GM12878 (cell line): ENCODE measurements at regions not wholly inside any gene's neighbourhood (a gene's known extent, or its start where the extent isn't known, plus 50 kb on each side); places are given as distances from the start of the nearest gene placed in this dataset.

Source experiments
- ATAC-seq: fragments of 200-7000 bp; cut with Tn5 transposase; 3 replicates; pipeline ENCODE4 v1.9.1; 2020; ENCODE audit warnings: mild to moderate bottlenecking, moderate library complexity
- BruUV-seq: library from RNA; stranded (reverse); fragments of 400-500 nt; replicated peaks from 2 replicates; lab custom pipeline; 2021; lab: Mats Ljungman, UMichigan
- CTCF ChIA-PET: fragments of 300-600 bp; sonication (Branson Sonifier 250); formaldehyde crosslinking; extraction: SDS; loops from one replicate; lab custom pipeline; 2021; ENCODE audit warnings: inconsistent platforms; lab: Yijun Ruan, JAX
- POLR2A ChIA-PET: fragments of 350-600 bp; formaldehyde crosslinking; extraction: SDS; loops from one replicate; lab custom pipeline; 2021; ENCODE audit warnings: inconsistent platforms; lab: Charles Lee
- RAD21 ChIA-PET: fragments of 300-600 bp; sonication (Branson Sonifier 250); formaldehyde crosslinking; loops from one replicate; lab custom pipeline; 2023; ENCODE audit warnings: antibody characterized with exemption; ENCODE audit not compliant: unreplicated experiment; lab: Charles Lee
- SMC1A ChIA-PET: fragments of 300-600 bp; sonication (Branson Sonifier 250); formaldehyde crosslinking; loops from one replicate; lab custom pipeline; 2023; ENCODE audit not compliant: unreplicated experiment, uncharacterized antibody; lab: Charles Lee
- DNase-seq: peaks from one replicate; pipeline ENCODE4 v3.0.0-alpha.2; 2011; ENCODE audit warnings: low read depth, low spot score
- FAIRE-seq: peaks from 3 replicates; lab custom pipeline; 2011; peaks lifted over from hg19 to GRCh38; lab: Jason Lieb, UNC
- H2AFZ ChIP-seq: 2 replicates; pipeline ENCODE4 v1.6.0; 2011; ENCODE audit warnings: low read depth, low read length, control low read depth; ENCODE audit not compliant: control insufficient read depth
- H3K27ac ChIP-seq: 2 replicates; pipeline ENCODE4 v1.5.1; 2011; ENCODE audit warnings: control low read depth; ENCODE audit not compliant: control insufficient read depth, insufficient read depth
- H3K27me3 ChIP-seq, 2 experiments: replicated peaks in 1 of 2; 2 replicates each; pipeline versions ENCODE4 v1.6.0 to v1.6.1; 2011; ENCODE audit warnings: low read length in 1 of 2; ENCODE audit not compliant: control insufficient read depth in 2 of 2, insufficient read depth in 2 of 2
- H3K36me3 ChIP-seq, 2 experiments: 2 replicates each; pipeline ENCODE4 v1.5.1; 2011; ENCODE audit warnings: low read length in 1 of 2; ENCODE audit not compliant: control insufficient read depth in 2 of 2, insufficient read depth in 2 of 2
- H3K4me1 ChIP-seq: 2 replicates; pipeline ENCODE4 v1.6.1; 2011; ENCODE audit warnings: mild to moderate bottlenecking, low read length, moderate library complexity, mixed read lengths; ENCODE audit not compliant: control insufficient read depth, insufficient read depth
- H3K4me2 ChIP-seq: 2 replicates; pipeline ENCODE4 v1.6.0; 2011; ENCODE audit warnings: control low read depth; ENCODE audit not compliant: control insufficient read depth, insufficient read depth
- H3K4me3 ChIP-seq: fragments of 200-600 bp; sonication (generic); 2 replicates; pipeline ENCODE4 v1.5.1; 2016
- H3K79me2 ChIP-seq: 2 replicates; pipeline ENCODE4 v1.6.0; 2011; ENCODE audit warnings: low read length; ENCODE audit not compliant: control insufficient read depth, insufficient read depth
- H3K9ac ChIP-seq: 2 replicates; pipeline ENCODE4 v1.8.0; 2011; ENCODE audit warnings: low read length, control low read depth, mixed read lengths; ENCODE audit not compliant: control insufficient read depth, insufficient read depth
- H3K9me3 ChIP-seq: replicated peaks from 3 replicates; pipeline ENCODE4 v1.5.1; 2011; ENCODE audit warnings: mild to moderate bottlenecking, low read length; ENCODE audit not compliant: control insufficient read depth, insufficient read depth
- H4K20me1 ChIP-seq: 2 replicates; pipeline ENCODE4 v1.6.0; 2011; ENCODE audit not compliant: control insufficient read depth, insufficient read depth
- BRCA1 ChIP-seq: IDR thresholded peaks from 2 replicates; pipeline ENCODE4 v1.6.1; 2011; ENCODE audit warnings: low read depth, low read length, improper control_type of control experiment
- EP300 ChIP-seq, 2 experiments: fragments of 150-350 bp in 1 of 2; IDR thresholded peaks; 2 replicates each; pipeline ENCODE4 v1.6.1; 2011 to 2012; ENCODE audit warnings: low read depth in 2 of 2, low read length in 2 of 2, borderline replicate concordance in 1 of 2, improper control_type of control experiment in 1 of 2, inconsistent platforms in 1 of 2; ENCODE audit not compliant: control insufficient read depth in 1 of 2
- ESRRA ChIP-seq: IDR thresholded peaks from 2 replicates; pipeline ENCODE4 v1.6.1; 2012; ENCODE audit warnings: mild to moderate bottlenecking, low read length, improper control_type of control experiment
- GABPA ChIP-seq: IDR thresholded peaks from 2 replicates; pipeline ENCODE4 v1.6.1; 2014; ENCODE audit warnings: antibody characterized with exemption, low read depth, mild to moderate bottlenecking, inconsistent platforms
- HCFC1 ChIP-seq: fragments of 150-350 bp; IDR thresholded peaks from 2 replicates; pipeline ENCODE4 v1.6.1; 2014; ENCODE audit warnings: low read length
- HDAC2 ChIP-seq: fragments of 200-600 bp; sonication (generic); IDR thresholded peaks from 2 replicates; pipeline ENCODE4 v1.6.1; 2017
- HDGF ChIP-seq: fragments of 450-650 bp; IDR thresholded peaks from 2 replicates; pipeline ENCODE4 v1.6.1; 2016; ENCODE audit warnings: antibody characterized with exemption
- JUNB ChIP-seq: IDR thresholded peaks from 2 replicates; pipeline ENCODE4 v1.6.1; 2016; ENCODE audit warnings: antibody characterized with exemption, mild to moderate bottlenecking
- MEF2A ChIP-seq: IDR thresholded peaks from 2 replicates; pipeline ENCODE4 v1.6.1; 2011; ENCODE audit warnings: low read depth, mild to moderate bottlenecking, low read length, moderate library complexity; ENCODE audit not compliant: insufficient read depth
- NFXL1 ChIP-seq: fragments of 450-650 bp; IDR thresholded peaks from 2 replicates; pipeline ENCODE4 v1.6.1; 2017; ENCODE audit warnings: antibody characterized with exemption, mild to moderate bottlenecking, borderline replicate concordance
- PKNOX1 ChIP-seq: fragments of 450-650 bp; IDR thresholded peaks from 2 replicates; pipeline ENCODE4 v1.6.1; 2016; ENCODE audit warnings: mild to moderate bottlenecking
- POLR2AphosphoS5 ChIP-seq: IDR thresholded peaks from 2 replicates; pipeline ENCODE4 v1.6.1; 2011; ENCODE audit warnings: mild to moderate bottlenecking, low read length, inconsistent platforms
- RCOR1 ChIP-seq: conservative IDR thresholded peaks from 2 replicates; pipeline ENCODE4 v1.6.1; 2012; ENCODE audit warnings: low read depth, low read length, improper control_type of control experiment
- WGBS: methylation state at CpG from one replicate; pipeline ENCODE4 v1.1.6; 2016; ENCODE audit warnings: low lambda C conversion rate; ENCODE audit not compliant: insufficient replicate concordance, insufficient coverage; ENCODE audit errors: missing lambda C conversion rate; 5-methylcytosine and 5-hydroxymethylcytosine counted together
- in situ Hi-C: fragments of 300-500 bp; cut with MboI; formaldehyde crosslinking; loops from 9 replicates; pipeline ENCODE4 v1.14.3; 2018; ENCODE audit warnings: mixed read lengths
- intact Hi-C: fragments of 100-400 bp; cut with micrococcal nuclease; formaldehyde crosslinking; loops from one replicate; pipeline ENCODE4 v1.14.2; 2022; ENCODE audit not compliant: unreplicated experiment

GRCh38 chrX:39576041-39576872, 521.5 kb downstream of the BCOR start:
- no peaks in the 10 kb centered on the region for H4K20me1 ChIP-seq
- H3K4me2 ChIP-seq, result no peak overlapping the region
- no peak overlapping the region for H2AFZ ChIP-seq
- no peak for ATAC-seq
- no peak overlapping the region for H3K4me3 ChIP-seq
- in situ Hi-C loops, result no loop called here
- no peak overlapping the region for H3K9ac ChIP-seq
- H3K79me2 ChIP-seq, result no peaks in the 10 kb centered on the region
- intact Hi-C loops, result no loop called here
- no peak for FAIRE-seq
- ChIA-PET CTCF (no interaction called here), POLR2A (no interaction called here), RAD21 (no interaction called here), SMC1A (no interaction called here)
- no peak for DNase-seq
- H3K27ac ChIP-seq, result no peak overlapping the region
- BruUV-seq, result no TSS peak
- WGBS, result 68% methylated on average over 28 of the region's 28 CpGs
- H3K36me3 ChIP-seq, result no peaks in the 10 kb centered on the region
- H3K4me1 ChIP-seq, result no peaks in the 10 kb centered on the region; the same call in 1 of the 2 replicates
- no peaks in the 10 kb centered on the region for H3K9me3 ChIP-seq
- TF ChIP-seq GABPA (no peak), ESRRA (no peak), HDGF (no peak), MEF2A (no peak), PKNOX1 (no peak), BRCA1 (no peak), EP300 (IDR thresholded peaks at IDR 0.05; ENCODE audit: borderline replicate concordance in 1 of 2, control insufficient read depth in 1 of 2, low read depth in 2 of 2, low read length in 2 of 2) (no peak), HCFC1 (no peak), RCOR1 (no peak), POLR2AphosphoS5 (no peak), JUNB (no peak), NFXL1 (no peak), HDAC2 (no peak)
- peaks cover 0 to 2% of the 10 kb centered on the region in 2 experiments; a peak in 1 of 4 replicates for H3K27me3 ChIP-seq
